GM23338 (cell line): ENCODE measurements at regions not wholly inside any gene's neighbourhood (a gene's known extent, or its start where the extent isn't known, plus 50 kb on each side); places are given as distances from the start of the nearest gene placed in this dataset.

Source experiments
- EZH2 ChIP-seq: fragments of 200-600 bp; sonication (generic); IDR thresholded peaks from one replicate; pipeline ENCODE4 v1.8.0; 2017; ENCODE audit warnings: antibody characterized with exemption, mild to moderate bottlenecking, low read depth; ENCODE audit not compliant: unreplicated experiment
- EZH2phosphoT487 ChIP-seq: fragments of 200-600 bp; sonication (generic); IDR thresholded peaks from one replicate; pipeline ENCODE4 v1.8.1; 2018; ENCODE audit warnings: antibody characterized with exemption; ENCODE audit not compliant: unreplicated experiment
- JUNB ChIP-seq: IDR thresholded peaks from one replicate; pipeline ENCODE4 v1.6.1; 2016; ENCODE audit warnings: antibody characterized with exemption; ENCODE audit not compliant: unreplicated experiment
- POLR2AphosphoS5 ChIP-seq: IDR thresholded peaks from 2 replicates; pipeline ENCODE4 v1.6.1; 2016; ENCODE audit warnings: antibody characterized with exemption, low read depth
- STAT1 ChIP-seq: IDR thresholded peaks from one replicate; pipeline ENCODE4 v1.6.1; 2016; ENCODE audit warnings: antibody characterized with exemption; ENCODE audit not compliant: unreplicated experiment
- ZNF114 ChIP-seq: fragments of 250-450 bp; sonication (Bioruptor Pico); IDR thresholded peaks from 2 replicates; pipeline ENCODE4 v1.5.0; 2020; ENCODE audit warnings: mild to moderate bottlenecking, moderate library complexity
- ZNF462 ChIP-seq: fragments of 250-450 bp; sonication (Bioruptor Pico); IDR thresholded peaks from 2 replicates; pipeline ENCODE4 v1.5.0; 2020; ENCODE audit warnings: mild to moderate bottlenecking, moderate library complexity
- TF ChIP-seq, protein P1 (sequence below): IDR thresholded peaks from one replicate; pipeline ENCODE4 v1.6.1; 2018; ENCODE audit warnings: antibody characterized with exemption; ENCODE audit not compliant: unreplicated experiment

GRCh38 chr14:76640923-76641395, 120.3 kb upstream of the VASH1 start (continued):
- no peak for TF ChIP-seq ZNF462
- no peak for TF ChIP-seq EZH2phosphoT487
- no peak for TF ChIP-seq JUNB
- TF ChIP-seq ZNF114 (CRISPR knock-in tag), result no peak
- TF ChIP-seq, protein P1, sequence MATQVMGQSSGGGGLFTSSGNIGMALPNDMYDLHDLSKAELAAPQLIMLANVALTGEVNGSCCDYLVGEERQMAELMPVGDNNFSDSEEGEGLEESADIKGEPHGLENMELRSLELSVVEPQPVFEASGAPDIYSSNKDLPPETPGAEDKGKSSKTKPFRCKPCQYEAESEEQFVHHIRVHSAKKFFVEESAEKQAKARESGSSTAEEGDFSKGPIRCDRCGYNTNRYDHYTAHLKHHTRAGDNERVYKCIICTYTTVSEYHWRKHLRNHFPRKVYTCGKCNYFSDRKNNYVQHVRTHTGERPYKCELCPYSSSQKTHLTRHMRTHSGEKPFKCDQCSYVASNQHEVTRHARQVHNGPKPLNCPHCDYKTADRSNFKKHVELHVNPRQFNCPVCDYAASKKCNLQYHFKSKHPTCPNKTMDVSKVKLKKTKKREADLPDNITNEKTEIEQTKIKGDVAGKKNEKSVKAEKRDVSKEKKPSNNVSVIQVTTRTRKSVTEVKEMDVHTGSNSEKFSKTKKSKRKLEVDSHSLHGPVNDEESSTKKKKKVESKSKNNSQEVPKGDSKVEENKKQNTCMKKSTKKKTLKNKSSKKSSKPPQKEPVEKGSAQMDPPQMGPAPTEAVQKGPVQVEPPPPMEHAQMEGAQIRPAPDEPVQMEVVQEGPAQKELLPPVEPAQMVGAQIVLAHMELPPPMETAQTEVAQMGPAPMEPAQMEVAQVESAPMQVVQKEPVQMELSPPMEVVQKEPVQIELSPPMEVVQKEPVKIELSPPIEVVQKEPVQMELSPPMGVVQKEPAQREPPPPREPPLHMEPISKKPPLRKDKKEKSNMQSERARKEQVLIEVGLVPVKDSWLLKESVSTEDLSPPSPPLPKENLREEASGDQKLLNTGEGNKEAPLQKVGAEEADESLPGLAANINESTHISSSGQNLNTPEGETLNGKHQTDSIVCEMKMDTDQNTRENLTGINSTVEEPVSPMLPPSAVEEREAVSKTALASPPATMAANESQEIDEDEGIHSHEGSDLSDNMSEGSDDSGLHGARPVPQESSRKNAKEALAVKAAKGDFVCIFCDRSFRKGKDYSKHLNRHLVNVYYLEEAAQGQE, result no peak
- TF ChIP-seq POLR2AphosphoS5, result no peak
- no peak for TF ChIP-seq EZH2
- TF ChIP-seq STAT1, result no peak
